Right ventricle myocardium superior (tissue), 1 donor: ENCODE measurements at regions not wholly inside any gene's neighbourhood (a gene's known extent, or its start where the extent isn't known, plus 50 kb on each side); places are given as distances from the start of the nearest gene placed in this dataset.

Source experiments
- ATAC-seq: fragments of 200-7000 bp; cut with Tn5 transposase; one replicate; pipeline ENCODE4 v1.9.1; 2020; ENCODE audit warnings: mild to moderate bottlenecking; ENCODE audit not compliant: poor library complexity
- DNase-seq: peaks from one replicate; pipeline ENCODE4 v3.0.0-alpha.2; 2020
- intact Hi-C: fragments of 100-400 bp; cut with DNase I; formaldehyde crosslinking; loops from one replicate; pipeline ENCODE4 v1.11.2; 2022
- donor health status: DM: no; HTN: yes; CAD: no; lungs with severe emphysema.

DNA sequence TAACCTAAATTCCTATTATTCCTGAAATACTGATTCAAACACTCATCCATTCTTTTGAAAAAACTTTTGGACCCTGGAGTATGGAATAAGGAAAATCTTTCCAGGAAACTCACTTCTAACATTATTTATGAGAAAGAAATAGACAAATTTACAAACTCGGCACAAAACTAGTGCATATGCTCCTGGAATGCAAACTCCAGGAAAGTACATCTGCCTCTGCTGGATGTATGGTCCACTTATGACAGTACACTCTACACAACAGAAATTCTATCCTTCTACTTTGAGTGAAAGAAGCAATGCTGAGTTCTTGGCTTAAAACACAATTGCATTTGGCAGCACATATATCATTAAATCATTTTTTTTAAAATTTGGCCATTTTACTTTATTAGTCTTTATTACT lies 700.5 kb upstream of the STXBP6 start:
- no peak for DNase-seq
- no peak for ATAC-seq
- intact Hi-C loops, result no loop called here
